MM.1S (cell line): ENCODE measurements at regions not wholly inside any gene's neighbourhood (a gene's known extent, or its start where the extent isn't known, plus 50 kb on each side); places are given as distances from the start of the nearest gene placed in this dataset.

Experiments
- CTCF ChIP-seq: fragments of 300-600 bp; sonication (generic); IDR thresholded peaks from 2 replicates; pipeline ENCODE4 v1.5.1; 2016; ENCODE audit warnings: antibody characterized with exemption, low read length, mixed read lengths
- EZH2 ChIP-seq: fragments of 300-600 bp; sonication (generic); optimal IDR thresholded peaks from 2 replicates; pipeline ENCODE3; 2017; ENCODE audit warnings: low read depth, mild to moderate bottlenecking, antibody characterized with exemption, low read length, mixed read lengths

DNA sequence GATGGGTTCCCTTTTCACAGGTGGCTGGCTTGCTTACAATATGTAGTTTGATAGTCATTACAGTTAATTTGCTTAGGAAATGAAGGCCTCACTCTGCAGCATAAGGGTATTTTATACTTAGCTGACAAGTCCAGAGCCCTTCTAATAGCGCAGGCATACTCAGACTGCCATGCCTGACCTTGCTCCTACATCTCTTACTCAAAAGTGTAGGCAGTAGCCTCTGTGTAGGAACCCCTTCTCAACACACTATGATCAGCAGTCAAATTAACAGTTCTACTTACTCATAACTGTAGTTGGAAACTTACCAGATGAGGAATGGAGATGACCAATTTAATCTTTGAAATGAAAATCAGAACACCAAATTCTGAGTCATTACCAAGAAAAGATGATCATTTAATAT, 373.5 kb downstream of the TBC1D32 start:
- TF ChIP-seq CTCF (no peak), EZH2 (no peak)
